NT2/D1 (cell line): ENCODE measurements at regions not wholly inside any gene's neighbourhood (a gene's known extent, or its start where the extent isn't known, plus 50 kb on each side); places are given as distances from the start of the nearest gene placed in this dataset.

ENCODE experiments used
- DNase-seq: peaks from one replicate; pipeline ENCODE4 v3.0.0-alpha.2; 2011; ENCODE audit warnings: low read depth, low spot score
- H3K27me3 ChIP-seq: 2 replicates; pipeline ENCODE4 v1.6.0; 2011; ENCODE audit warnings: mild to moderate bottlenecking; ENCODE audit not compliant: insufficient read length, insufficient read depth
- H3K36me3 ChIP-seq: 2 replicates; pipeline ENCODE4 v1.6.1; 2011; ENCODE audit warnings: mild to moderate bottlenecking, low read length, mixed read lengths; ENCODE audit not compliant: insufficient read depth, insufficient read length
- H3K4me1 ChIP-seq: 2 replicates; pipeline ENCODE4 v1.5.1; 2011; ENCODE audit not compliant: insufficient read depth, insufficient read length
- H3K4me3 ChIP-seq: 2 replicates; pipeline ENCODE4 v1.5.1; 2011; ENCODE audit warnings: low read depth; ENCODE audit not compliant: insufficient read length
- H3K9ac ChIP-seq: 2 replicates; pipeline ENCODE4 v1.6.0; 2011; ENCODE audit warnings: low read depth; ENCODE audit not compliant: insufficient read length
- H3K9me3 ChIP-seq: 2 replicates; pipeline ENCODE4 v1.5.1; 2011; ENCODE audit warnings: mild to moderate bottlenecking, low read length; ENCODE audit not compliant: insufficient read depth
- SUZ12 ChIP-seq: IDR thresholded peaks from 2 replicates; pipeline ENCODE4 v1.6.1; 2011; ENCODE audit not compliant: insufficient read length, insufficient read depth; ENCODE audit errors: extremely low read depth
- YY1 ChIP-seq: IDR thresholded peaks from 2 replicates; pipeline ENCODE4 v1.6.1; 2011; ENCODE audit not compliant: insufficient read length, insufficient read depth
- ZNF274 ChIP-seq: IDR thresholded peaks from 2 replicates; pipeline ENCODE4 v1.6.1; 2011; ENCODE audit warnings: mild to moderate bottlenecking, low read depth, low read length

- Histone ChIP-seq H3K4me1 (no peaks in the 10 kb centered on the region), H3K9me3 (peaks cover 11% of the 10 kb centered on the region), H3K27me3 (no peaks in the 10 kb centered on the region), H3K9ac (no peak overlapping the region), H3K36me3 (no peaks in the 10 kb centered on the region), H3K4me3 (no peak overlapping the region)
- DNase-seq = no peak
- no peak for TF ChIP-seq ZNF274
- no peak for TF ChIP-seq SUZ12
- TF ChIP-seq YY1 = no peak
Observed at GRCh38 chr16:50862818-50863643, 121.1 kb downstream of the CYLD start.

- no peaks in the 10 kb centered on the region for H3K4me1 ChIP-seq
- TF ChIP-seq ZNF274 = no peak
- no peak for TF ChIP-seq YY1
- TF ChIP-seq SUZ12 = no peak
Observed at GRCh38 chr16:50861970-50862411, 120.1 kb downstream of the CYLD start.

GRCh38 chr16:50861451-50861850 lies 119.6 kb downstream of the CYLD start:
- Histone ChIP-seq H3K4me1 (no peaks in the 10 kb centered on the region), H3K9me3 (no peaks in the 10 kb centered on the region), H3K4me3 (no peak overlapping the region), H3K36me3 (no peaks in the 10 kb centered on the region), H3K27me3 (no peaks in the 10 kb centered on the region), H3K9ac (no peak overlapping the region)
- no peak for TF ChIP-seq YY1
- TF ChIP-seq ZNF274 = no peak
- TF ChIP-seq SUZ12 = no peak
- no peak for DNase-seq

More at GRCh38 chr16:50861970-50862411, 120.1 kb downstream of the CYLD start:
- H3K9me3 ChIP-seq = peaks cover under 1% of the 10 kb centered on the region; the same call in 1 of the 2 replicates
- no peaks in the 10 kb centered on the region for H3K36me3 ChIP-seq
- no peaks in the 10 kb centered on the region for H3K27me3 ChIP-seq
- H3K9ac ChIP-seq = no peak overlapping the region
- no peak overlapping the region for H3K4me3 ChIP-seq
- no peak for DNase-seq

- Histone ChIP-seq H3K9me3 (no peaks in the 10 kb centered on the region), H3K4me1 (no peaks in the 10 kb centered on the region), H3K9ac (no peak overlapping the region), H3K36me3 (no peaks in the 10 kb centered on the region), H3K4me3 (no peak overlapping the region), H3K27me3 (no peaks in the 10 kb centered on the region)
- TF ChIP-seq YY1 (no peak), ZNF274 (no peak)
- DNase-seq = no peak
Observed at GRCh38 chr16:50859628-50860360, 117.9 kb downstream of the CYLD start.

GRCh38 chr16:50858877-50859627 lies 117.2 kb downstream of the CYLD start:
- H3K4me1 ChIP-seq = no peaks in the 10 kb centered on the region
- TF ChIP-seq ZNF274 = no peak
- no peak for TF ChIP-seq YY1
- no peak for TF ChIP-seq SUZ12
- no peaks in the 10 kb centered on the region for H3K27me3 ChIP-seq

GRCh38 chr16:50858376-50858775 lies 116.5 kb downstream of the CYLD start:
- DNase-seq = no peak
- Histone ChIP-seq H3K36me3 (no peaks in the 10 kb centered on the region), H3K9ac (no peak overlapping the region), H3K27me3 (no peaks in the 10 kb centered on the region), H3K4me1 (no peaks in the 10 kb centered on the region), H3K9me3 (no peaks in the 10 kb centered on the region), H3K4me3 (no peak overlapping the region)
- no peak for TF ChIP-seq SUZ12
- no peak for TF ChIP-seq YY1
- TF ChIP-seq ZNF274 = no peak

More at GRCh38 chr16:50858877-50859627, 117.2 kb downstream of the CYLD start:
- no peaks in the 10 kb centered on the region for H3K36me3 ChIP-seq
- no peak for DNase-seq
- H3K9me3 ChIP-seq = no peaks in the 10 kb centered on the region
- no peak overlapping the region for H3K9ac ChIP-seq
- H3K4me3 ChIP-seq = no peak overlapping the region
